ENCODE measurements at regions not wholly inside any gene's neighbourhood (a gene's known extent, or its start where the extent isn't known, plus 50 kb on each side); places are given as distances from the start of the nearest gene placed in this dataset.
"Not testable (repeated sequence)": the region's sequence is repeated elsewhere in the genome, so short reads cannot be mapped to it uniquely, and the experiment has no call there.

GRCh38 chr16:19960183-19960582 is 75.5 kb upstream of the GPRC5B start:
- in situ Hi-C loops (cut with MboI): no loop called here
- no peak for TF ChIP-seq EZH2phosphoT487 (IDR thresholded peaks at IDR 0.05; ENCODE audit: insufficient read depth, low read depth)
- no peak for TF ChIP-seq EZH2 (IDR thresholded peaks at IDR 0.05; ENCODE audit: insufficient read depth, poor library complexity, severe bottlenecking)

GRCh38 chr16:19959736-19960135 is 75.1 kb upstream of the GPRC5B start:
- no peak overlapping the region for H3K9ac ChIP-seq
- in situ Hi-C loops (cut with MboI): no loop called here
- WGBS, 2 experiments (ENCODE audit: low coverage in 1 of 2, low lambda C conversion rate in 2 of 2, missing lambda C conversion rate in 2 of 2): 14 to 20% methylated on average over 5 of the region's 5 CpGs

More at GRCh38 chr16:19960183-19960582, 75.5 kb upstream of the GPRC5B start:
- H3K9me3 ChIP-seq (ENCODE audit: low read depth): no peaks in the 10 kb centered on the region
- no peak overlapping the region for H3K27ac ChIP-seq
- H2AFZ ChIP-seq: no peak overlapping the region
- H3K4me1 ChIP-seq (ENCODE audit: insufficient read depth): no peaks in the 10 kb centered on the region
- H3K36me3 ChIP-seq (ENCODE audit: low read depth): no peaks in the 10 kb centered on the region
- H3K4me2 ChIP-seq (ENCODE audit: unreplicated experiment): no peak overlapping the region
- H3F3A ChIP-seq (ENCODE audit: insufficient read depth): no peaks in the 10 kb centered on the region
- H3K79me2 ChIP-seq (ENCODE audit: insufficient read depth): no peaks in the 10 kb centered on the region
- no peaks in the 10 kb centered on the region for H3K9me2 ChIP-seq (ENCODE audit: insufficient read depth)
- H3K9ac ChIP-seq: no peak overlapping the region
- 22 to 26% methylated on average over 5 of the region's 5 CpGs for whole genome bisulfite sequencing, 2 experiments (ENCODE audit: low coverage in 1 of 2, low lambda C conversion rate in 2 of 2, missing lambda C conversion rate in 2 of 2)
- DNase-seq: no peak
- no peaks in the 10 kb centered on the region; the same call in 1 of the 2 replicates for H3K27me3 ChIP-seq (replicated peaks; ENCODE audit: insufficient read depth)
- no peaks in the 10 kb centered on the region for H4K20me1 ChIP-seq (ENCODE audit: insufficient read depth)
- H3K4me3 ChIP-seq: no peak overlapping the region

GRCh38 chr16:19955896-19956295 is 71.2 kb upstream of the GPRC5B start:
- H3K27me3 ChIP-seq (replicated peaks; ENCODE audit: insufficient read depth); H3K4me1 ChIP-seq (ENCODE audit: insufficient read depth); H3F3A ChIP-seq (ENCODE audit: insufficient read depth); H2AFZ ChIP-seq; H4K20me1 ChIP-seq (ENCODE audit: insufficient read depth); H3K36me3 ChIP-seq (ENCODE audit: low read depth); H3K9ac ChIP-seq; H3K9me3 ChIP-seq (ENCODE audit: low read depth); H3K79me2 ChIP-seq (ENCODE audit: insufficient read depth); in situ Hi-C loops (cut with MboI); H3K4me3 ChIP-seq; H3K4me2 ChIP-seq (ENCODE audit: unreplicated experiment); H3K9me2 ChIP-seq (ENCODE audit: insufficient read depth); DNase-seq; H3K27ac ChIP-seq: not testable (repeated sequence)
- 62 to 66% methylated on average over 3 of the region's 3 CpGs for WGBS, 2 experiments (ENCODE audit: low coverage in 1 of 2, low lambda C conversion rate in 2 of 2, missing lambda C conversion rate in 2 of 2)

More at GRCh38 chr16:19959736-19960135, 75.1 kb upstream of the GPRC5B start:
- Histone ChIP-seq H3K4me3 (no peak overlapping the region), H3K79me2 (ENCODE audit: insufficient read depth) (no peaks in the 10 kb centered on the region), H3K4me1 (ENCODE audit: insufficient read depth) (no peaks in the 10 kb centered on the region), H3K27ac (no peak overlapping the region), H3K4me2 (ENCODE audit: unreplicated experiment) (no peak overlapping the region), H4K20me1 (ENCODE audit: insufficient read depth) (no peaks in the 10 kb centered on the region), H3K9me2 (ENCODE audit: insufficient read depth) (no peaks in the 10 kb centered on the region), H3F3A (ENCODE audit: insufficient read depth) (no peaks in the 10 kb centered on the region), H3K9me3 (ENCODE audit: low read depth) (no peaks in the 10 kb centered on the region), H3K27me3 (replicated peaks; ENCODE audit: insufficient read depth) (no peaks in the 10 kb centered on the region; the same call in 1 of the 2 replicates), H3K36me3 (ENCODE audit: low read depth) (no peaks in the 10 kb centered on the region), H2AFZ (no peak overlapping the region)
- no peak for DNase-seq
- no peak for TF ChIP-seq EZH2 (IDR thresholded peaks at IDR 0.05; ENCODE audit: insufficient read depth, poor library complexity, severe bottlenecking)
- TF ChIP-seq EZH2phosphoT487 (IDR thresholded peaks at IDR 0.05; ENCODE audit: insufficient read depth, low read depth): no peak

- DNase-seq; H3K4me2 ChIP-seq (ENCODE audit: unreplicated experiment); H3K9me2 ChIP-seq (ENCODE audit: insufficient read depth); H3K27ac ChIP-seq; H3K36me3 ChIP-seq (ENCODE audit: low read depth); H3K9me3 ChIP-seq (ENCODE audit: low read depth); H3K27me3 ChIP-seq (replicated peaks; ENCODE audit: insufficient read depth); H3K4me1 ChIP-seq (ENCODE audit: insufficient read depth); H3K79me2 ChIP-seq (ENCODE audit: insufficient read depth); H3F3A ChIP-seq (ENCODE audit: insufficient read depth); in situ Hi-C loops (cut with MboI); H3K9ac ChIP-seq; H4K20me1 ChIP-seq (ENCODE audit: insufficient read depth); H3K4me3 ChIP-seq; H2AFZ ChIP-seq: not testable (repeated sequence)
- WGBS, 2 experiments (ENCODE audit: low coverage in 1 of 2, low lambda C conversion rate in 2 of 2, missing lambda C conversion rate in 2 of 2): 34 to 35% methylated on average over 3 of the region's 3 CpGs
These were observed 70.4 kb upstream of the GPRC5B start for GRCh38 chr16:19955084-19955483.
